ENCODE measurements at regions not wholly inside any gene's neighbourhood (a gene's known extent, or its start where the extent isn't known, plus 50 kb on each side); places are given as distances from the start of the nearest gene placed in this dataset.

- Histone ChIP-seq H3K9me2 (replicated peaks; ENCODE audit: control insufficient read depth, low read length) (no peaks in the 10 kb centered on the region), H3K4me2 (ENCODE audit: low read length) (no peak overlapping the region), H3K4me3 (ENCODE audit: low read length) (no peak overlapping the region), H3F3A (ENCODE audit: control insufficient read depth, insufficient read depth) (no peaks in the 10 kb centered on the region), H4K20me1 (ENCODE audit: control insufficient read depth, insufficient read depth, low read depth, low read length) (no peaks in the 10 kb centered on the region), H3K9me3 (ENCODE audit: control insufficient read depth, insufficient read depth, low read length) (no peaks in the 10 kb centered on the region), H3K27me3 (ENCODE audit: control insufficient read depth, low read length) (no peaks in the 10 kb centered on the region), H3K4me1 (ENCODE audit: control insufficient read depth, low read length) (no peaks in the 10 kb centered on the region), H3K36me3 (ENCODE audit: control insufficient read depth, low read length) (no peaks in the 10 kb centered on the region), H3K27ac (ENCODE audit: low read depth, low read length) (no peak overlapping the region), H3K79me2 (ENCODE audit: control insufficient read depth, low read length) (no peaks in the 10 kb centered on the region)
- TF ChIP-seq EZH2phosphoT487 (IDR thresholded peaks at IDR 0.05; ENCODE audit: borderline replicate concordance, low read length) (no peak), CTCF (IDR thresholded peaks at IDR 0.05; ENCODE audit: low read depth, low read length, poor library complexity, severe bottlenecking) (no peak)
Measured at GRCh38 chr13:57018915-57019314, 121.8 kb upstream of the PRR20A start.

- Histone ChIP-seq H3K36me3 (ENCODE audit: control insufficient read depth, low read length) (no peaks in the 10 kb centered on the region), H3K9me3 (ENCODE audit: control insufficient read depth, insufficient read depth, low read length) (peaks cover 6% of the 10 kb centered on the region; the same call in 1 of the 2 replicates), H3K27ac (ENCODE audit: low read depth, low read length) (no peak overlapping the region), H3K4me2 (ENCODE audit: low read length) (no peak overlapping the region), H3K79me2 (ENCODE audit: control insufficient read depth, low read length) (no peaks in the 10 kb centered on the region), H3K27me3 (ENCODE audit: control insufficient read depth, low read length) (no peaks in the 10 kb centered on the region), H3F3A (ENCODE audit: control insufficient read depth, insufficient read depth) (no peaks in the 10 kb centered on the region), H3K9me2 (replicated peaks; ENCODE audit: control insufficient read depth, low read length) (no peaks in the 10 kb centered on the region), H3K4me3 (ENCODE audit: low read length) (no peak overlapping the region), H4K20me1 (ENCODE audit: control insufficient read depth, insufficient read depth, low read depth, low read length) (no peaks in the 10 kb centered on the region), H3K4me1 (ENCODE audit: control insufficient read depth, low read length) (no peaks in the 10 kb centered on the region)
- TF ChIP-seq EZH2phosphoT487 (IDR thresholded peaks at IDR 0.05; ENCODE audit: borderline replicate concordance, low read length) (no peak), CTCF (IDR thresholded peaks at IDR 0.05; ENCODE audit: low read depth, low read length, poor library complexity, severe bottlenecking) (no peak)
Measured at GRCh38 chr13:57030671-57031070, 110.0 kb upstream of the PRR20A start.

- Histone ChIP-seq H3K36me3 (ENCODE audit: control insufficient read depth, low read length) (no peaks in the 10 kb centered on the region), H3K4me1 (ENCODE audit: control insufficient read depth, low read length) (no peaks in the 10 kb centered on the region), H3K4me3 (ENCODE audit: low read length) (no peak overlapping the region), H3K9me3 (ENCODE audit: control insufficient read depth, insufficient read depth, low read length) (peaks cover 3% of the 10 kb centered on the region; the same call in 1 of the 2 replicates), H3F3A (ENCODE audit: control insufficient read depth, insufficient read depth) (no peaks in the 10 kb centered on the region), H3K9me2 (replicated peaks; ENCODE audit: control insufficient read depth, low read length) (no peaks in the 10 kb centered on the region), H3K27ac (ENCODE audit: low read depth, low read length) (no peak overlapping the region), H3K4me2 (ENCODE audit: low read length) (no peak overlapping the region), H3K27me3 (ENCODE audit: control insufficient read depth, low read length) (no peaks in the 10 kb centered on the region), H3K79me2 (ENCODE audit: control insufficient read depth, low read length) (no peaks in the 10 kb centered on the region), H4K20me1 (ENCODE audit: control insufficient read depth, insufficient read depth, low read depth, low read length) (no peaks in the 10 kb centered on the region)
- TF ChIP-seq EZH2phosphoT487 (IDR thresholded peaks at IDR 0.05; ENCODE audit: borderline replicate concordance, low read length) (no peak), CTCF (IDR thresholded peaks at IDR 0.05; ENCODE audit: low read depth, low read length, poor library complexity, severe bottlenecking) (no peak)
Measured at GRCh38 chr13:57036290-57036689, 104.4 kb upstream of the PRR20A start.
